BLaER1 (cell line): ENCODE measurements at regions not wholly inside any gene's neighbourhood (a gene's known extent, or its start where the extent isn't known, plus 50 kb on each side); places are given as distances from the start of the nearest gene placed in this dataset.
"Not testable (repeated sequence)": the region's sequence is repeated elsewhere in the genome, so short reads cannot be mapped to it uniquely, and the experiment has no call there.

Experiments
- H3K27ac ChIP-seq: shearing (Covaris generic); formaldehyde crosslinking; 2 replicates; pipeline ENCODE4 v1.8.1; 2022
- H3K27me3 ChIP-seq: shearing (Covaris generic); formaldehyde crosslinking; 2 replicates; pipeline ENCODE4 v1.8.1; 2022
- H3K36me3 ChIP-seq: shearing (Covaris generic); formaldehyde crosslinking; 2 replicates; pipeline ENCODE4 v1.8.1; 2022
- H3K4me1 ChIP-seq: shearing (Covaris generic); formaldehyde crosslinking; 2 replicates; pipeline ENCODE4 v1.8.1; 2022
- H3K4me2 ChIP-seq: shearing (Covaris generic); formaldehyde crosslinking; 2 replicates; pipeline ENCODE4 v1.8.1; 2022
- H3K4me3 ChIP-seq: shearing (Covaris generic); formaldehyde crosslinking; 2 replicates; pipeline ENCODE4 v1.8.1; 2022
- H3K9ac ChIP-seq: shearing (Covaris generic); formaldehyde crosslinking; 2 replicates; pipeline ENCODE4 v1.8.1; 2022
- H3K9me3 ChIP-seq: shearing (Covaris generic); formaldehyde crosslinking; 2 replicates; pipeline ENCODE4 v1.8.1; 2022
- H4K20me1 ChIP-seq: shearing (Covaris generic); formaldehyde crosslinking; 2 replicates; pipeline ENCODE4 v1.8.1; 2022
- Cebpa-rat ChIP-seq: shearing (Covaris generic); IDR thresholded peaks from 2 replicates; pipeline ENCODE4 v1.8.1; 2022

GRCh38 chr6:169858293-169858934 is 107.0 kb downstream of the ERMARD start:
- no peak for TF ChIP-seq Cebpa-rat
- Histone ChIP-seq H3K36me3 (peaks cover 5% of the 10 kb centered on the region; the same call in 1 of the 2 replicates), H3K4me2 (no peak overlapping the region), H3K9ac (no peak overlapping the region), H3K4me1 (peaks cover 53% of the 10 kb centered on the region), H3K4me3 (no peak overlapping the region), H4K20me1 (no peaks in the 10 kb centered on the region), H3K9me3 (peaks cover 41% of the 10 kb centered on the region), H3K27ac (0 out of 2 replicates have a peak overlapping the region, but pooled peaks have one; percentile 33), H3K27me3 (no peaks in the 10 kb centered on the region)

- no peak for TF ChIP-seq Cebpa-rat
- Histone ChIP-seq H3K9me3 (peaks cover 41% of the 10 kb centered on the region), H3K36me3 (peaks cover 5% of the 10 kb centered on the region; the same call in 1 of the 2 replicates), H3K9ac (no peak overlapping the region), H3K4me1 (peaks cover 53% of the 10 kb centered on the region), H4K20me1 (no peaks in the 10 kb centered on the region), H3K27me3 (no peaks in the 10 kb centered on the region), H3K4me2 (no peak overlapping the region), H3K4me3 (no peak overlapping the region), H3K27ac (no peak overlapping the region)
Measured at GRCh38 chr6:169857343-169858292, 106.2 kb downstream of the ERMARD start.

GRCh38 chr6:169856442-169857342 is 105.3 kb downstream of the ERMARD start:
- peaks cover 53% of the 10 kb centered on the region for H3K4me1 ChIP-seq
- not testable (repeated sequence) for H3K9ac ChIP-seq, H3K36me3 ChIP-seq, H4K20me1 ChIP-seq, H3K4me2 ChIP-seq, H3K27ac ChIP-seq, H3K27me3 ChIP-seq, H3K4me3 ChIP-seq
- H3K9me3 ChIP-seq = peaks cover 39% of the 10 kb centered on the region

GRCh38 chr6:169854813-169855212 is 103.4 kb downstream of the ERMARD start:
- Histone ChIP-seq H3K27ac (no peak overlapping the region), H3K4me2 (no peak overlapping the region), H3K27me3 (no peaks in the 10 kb centered on the region), H3K36me3 (peaks cover 5% of the 10 kb centered on the region; the same call in 1 of the 2 replicates), H3K9me3 (peaks cover 35% of the 10 kb centered on the region), H4K20me1 (no peaks in the 10 kb centered on the region), H3K4me3 (no peak overlapping the region), H3K9ac (no peak overlapping the region), H3K4me1 (peaks cover 53% of the 10 kb centered on the region)
- TF ChIP-seq Cebpa-rat = no peak

- Histone ChIP-seq H4K20me1 (no peaks in the 10 kb centered on the region), H3K27me3 (no peaks in the 10 kb centered on the region), H3K4me2 (peak overlapping the region; percentile 95; the same call in 1 of the 2 replicates), H3K36me3 (peaks cover 5% of the 10 kb centered on the region; the same call in 1 of the 2 replicates), H3K9ac (no peak overlapping the region), H3K9me3 (peaks cover 31% of the 10 kb centered on the region), H3K4me1 (peaks cover 53% of the 10 kb centered on the region), H3K27ac (no peak overlapping the region; the same call in 1 of the 2 replicates), H3K4me3 (no peak overlapping the region)
- TF ChIP-seq Cebpa-rat = no peak
Measured at GRCh38 chr6:169854083-169854725, 102.8 kb downstream of the ERMARD start.

GRCh38 chr6:169853196-169854082 is 102.0 kb downstream of the ERMARD start:
- H3K9me3 ChIP-seq = peaks cover 24% of the 10 kb centered on the region
- peaks cover 59% of the 10 kb centered on the region for H3K4me1 ChIP-seq
- H3K27ac ChIP-seq = no peak overlapping the region; the same call in 1 of the 2 replicates
- H3K4me3 ChIP-seq = no peak overlapping the region
- no peaks in the 10 kb centered on the region for H3K27me3 ChIP-seq
- H3K9ac ChIP-seq = no peak overlapping the region
- peak overlapping the region; percentile 95 for H3K4me2 ChIP-seq
- peaks cover 5% of the 10 kb centered on the region; the same call in 1 of the 2 replicates for H3K36me3 ChIP-seq
- no peaks in the 10 kb centered on the region for H4K20me1 ChIP-seq
- no peak for TF ChIP-seq Cebpa-rat

- peaks cover 16% of the 10 kb centered on the region for H3K9me3 ChIP-seq
- peak overlapping the region; percentile 79 for H3K9ac ChIP-seq
- H3K4me2 ChIP-seq = peak overlapping the region; percentile 95
- H3K4me1 ChIP-seq = peaks cover 66% of the 10 kb centered on the region
- H3K27me3 ChIP-seq = no peaks in the 10 kb centered on the region
- no peaks in the 10 kb centered on the region for H4K20me1 ChIP-seq
- no peaks in the 10 kb centered on the region for H3K36me3 ChIP-seq
- peak overlapping the region; percentile 54; the same call in 1 of the 2 replicates for H3K4me3 ChIP-seq
- no peak for TF ChIP-seq Cebpa-rat
- peak overlapping the region; percentile 96 for H3K27ac ChIP-seq
Measured at GRCh38 chr6:169852504-169853195, 101.2 kb downstream of the ERMARD start.
